T-cell (primary cell): ENCODE measurements at regions not wholly inside any gene's neighbourhood (a gene's known extent, or its start where the extent isn't known, plus 50 kb on each side); places are given as distances from the start of the nearest gene placed in this dataset.
"Not testable (repeated sequence)": the region's sequence is repeated elsewhere in the genome, so short reads cannot be mapped to it uniquely, and the experiment has no call there.

Experiments used
- ATAC-seq, 4 experiments: fragments of 200-7000 bp in 3 of 4; fragments of 150-1000 bp in 1 of 4; cut with Tn5 transposase; replicated peaks in 1 of 4; 1 replicate in 3 of 4; 2 replicates in 1 of 4; pipeline ENCODE4 v1.10.0; 2021; ENCODE audit warnings: moderate library complexity in 3 of 4, mild to moderate bottlenecking in 2 of 4, moderate number of reproducible peaks in 1 of 4
- CTCF ChIA-PET, 2 donors: fragments of 300-600 bp; sonication (Branson Sonifier 250); formaldehyde crosslinking; loops; one replicate each; lab custom pipeline; 2022; ENCODE audit warnings: antibody characterized with exemption in 2 of 2; lab: Charles Lee
- POLR2A ChIA-PET, 2 donors: fragments of 300-600 bp; sonication (Branson Sonifier 250); formaldehyde crosslinking; loops; one replicate each; lab custom pipeline; 2022; ENCODE audit warnings: antibody characterized with exemption in 2 of 2; lab: Charles Lee
- DNase-seq, 35 experiments: peaks; one replicate each; pipeline versions ENCODE4 v3.0.0 to v3.0.0-alpha.2; 2013 to 2023
- H3K27ac ChIP-seq: one replicate; pipeline ENCODE4 v1.5.1; 2013; ENCODE audit warnings: low read length
- H3K27me3 ChIP-seq, 2 experiments: replicated peaks in 1 of 2; 1 replicate in 1 of 2; 2 replicates in 1 of 2; pipeline versions ENCODE4 v1.6.1 to v1.7.0; 2013; ENCODE audit warnings: low read length in 1 of 2, mixed read lengths in 1 of 2; ENCODE audit not compliant: control insufficient read depth in 2 of 2, insufficient read depth in 2 of 2; ENCODE audit errors: extremely low read depth in 1 of 2
- H3K36me3 ChIP-seq, 2 donors: 1 replicate in 1 of 2; 2 replicates in 1 of 2; pipeline versions ENCODE4 v1.6.1 to v1.7.0; 2013; ENCODE audit warnings: low read length in 1 of 2; ENCODE audit not compliant: control insufficient read depth in 2 of 2, insufficient read depth in 1 of 2; ENCODE audit errors: extremely low read depth in 1 of 2
- H3K4me1 ChIP-seq, 2 experiments: 1 replicate in 1 of 2; 2 replicates in 1 of 2; pipeline versions ENCODE4 v1.6.1 to v1.7.0; 2013; ENCODE audit warnings: low read length in 2 of 2, mixed read lengths in 1 of 2; ENCODE audit not compliant: insufficient read depth in 2 of 2, control insufficient read depth in 1 of 2; ENCODE audit errors: extremely low read depth in 1 of 2
- H3K4me3 ChIP-seq, 2 donors: 1 replicate in 1 of 2; 2 replicates in 1 of 2; pipeline versions ENCODE4 v1.5.1 to v1.7.0; 2013; ENCODE audit warnings: mild to moderate bottlenecking in 2 of 2, low read length in 1 of 2, moderate library complexity in 1 of 2; ENCODE audit not compliant: control insufficient read depth in 1 of 2; ENCODE audit errors: extremely low read depth in 1 of 2
- H3K9me3 ChIP-seq: 2 replicates; pipeline ENCODE4 v1.7.0; 2013
- H3K27ac Mint-ChIP-seq, 2 donors: one replicate each; pipeline ENCODE4 v1.8.0; 2020 to 2021; ENCODE audit warnings: mild to moderate bottlenecking in 2 of 2, mixed read lengths in 2 of 2
- H3K27me3 Mint-ChIP-seq, 2 donors: one replicate each; pipeline ENCODE4 v1.8.0; 2021 to 2022; ENCODE audit warnings: mixed read lengths in 2 of 2
- H3K36me3 Mint-ChIP-seq: one replicate; pipeline ENCODE4 v1.8.0; 2021; ENCODE audit warnings: mixed read lengths
- H3K4me1 Mint-ChIP-seq, 3 donors: one replicate each; pipeline ENCODE4 v1.8.0; 2020 to 2022; ENCODE audit warnings: mixed read lengths in 3 of 3, mild to moderate bottlenecking in 1 of 3
- H3K4me3 Mint-ChIP-seq, 3 donors: one replicate each; pipeline ENCODE4 v1.8.0; 2020 to 2022; ENCODE audit warnings: mild to moderate bottlenecking in 3 of 3, mixed read lengths in 3 of 3, moderate library complexity in 3 of 3
- H3K9me3 Mint-ChIP-seq, 3 donors: one replicate each; pipeline ENCODE4 v1.8.0; 2020 to 2022; ENCODE audit warnings: mixed read lengths in 3 of 3
- WGBS: methylation state at CpG from one replicate; pipeline ENCODE4 v1.1.5; 2013; ENCODE audit warnings: missing lambda C conversion rate; ENCODE audit not compliant: insufficient coverage; 5-methylcytosine and 5-hydroxymethylcytosine counted together

DNA sequence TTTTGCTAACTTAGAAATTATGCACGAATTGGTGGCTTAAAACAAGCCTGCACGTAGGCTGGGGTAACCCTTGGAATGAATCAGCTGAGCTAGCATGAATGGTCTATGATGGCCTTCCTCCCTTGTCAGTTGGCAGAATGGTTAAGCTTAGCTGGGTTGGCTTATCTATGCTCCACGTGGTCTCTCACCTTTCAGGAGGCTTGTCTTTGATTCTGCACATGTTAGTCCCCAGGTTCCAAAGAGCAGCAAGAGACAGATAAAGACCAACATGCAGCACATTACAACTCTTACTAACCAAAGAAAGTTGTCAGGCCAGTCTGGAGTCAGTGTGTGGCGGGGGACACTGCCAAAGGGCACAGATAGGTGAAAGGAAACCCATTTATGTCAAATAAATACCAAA lies 700.9 kb upstream of the SYT4 start:
- H3K9me3 Mint-ChIP-seq: peaks cover 6 to 29% (median 15%) of the 10 kb centered on the region in 3 donors
- H3K4me1 ChIP-seq: no peaks in the 10 kb centered on the region
- CTCF ChIA-PET: no interaction called here
- WGBS: 76% methylated on average over 2 of the region's 4 CpGs
- ATAC-seq: no peak
- no peaks in the 10 kb centered on the region for H3K9me3 ChIP-seq
- H3K4me3 ChIP-seq: no peak overlapping the region
- no peaks in the 10 kb centered on the region for H3K27me3 Mint-ChIP-seq
- no peak overlapping the region for H3K27ac ChIP-seq
- POLR2A ChIA-PET: no interaction called here
- H3K36me3 ChIP-seq: no peaks in the 10 kb centered on the region
- no peak for DNase-seq
- no peaks in the 10 kb centered on the region for H3K4me1 Mint-ChIP-seq
- H3K27ac Mint-ChIP-seq: no peak overlapping the region
- H3K36me3 Mint-ChIP-seq: no peaks in the 10 kb centered on the region
- H3K27me3 ChIP-seq: no peaks in the 10 kb centered on the region
- H3K4me3 Mint-ChIP-seq: no peak overlapping the region

DNA sequence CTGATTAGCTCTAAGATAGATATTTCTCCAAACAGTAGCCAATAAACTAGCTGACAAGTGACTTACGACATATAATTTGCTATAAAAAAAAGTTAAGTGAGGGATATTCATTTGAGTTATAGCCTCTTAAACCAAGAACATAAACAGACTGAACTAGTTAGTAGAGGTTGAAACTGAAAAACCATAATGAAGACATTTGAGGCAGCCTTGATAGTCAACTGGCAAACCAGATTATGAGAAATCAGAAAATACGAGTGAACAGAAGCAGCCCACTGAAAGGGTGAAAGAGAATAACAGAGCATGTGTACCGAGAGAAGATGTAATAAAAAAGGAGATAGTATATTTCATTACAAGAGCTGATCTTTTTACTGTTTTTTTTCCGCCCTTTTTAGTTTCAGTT lies 698.1 kb upstream of the SETBP1 start:
- no peak overlapping the region for H3K27ac Mint-ChIP-seq
- H3K27ac ChIP-seq: no peak overlapping the region
- POLR2A ChIA-PET: interaction anchor here in 1 of 2 donors (0.6 kb wide), 1 partner anchor 385 kb away, joined by 3 read pairs; no protein-coding TSS in a partner anchor
- peaks cover 27 to 43% (median 32%) of the 10 kb centered on the region in 3 donors for H3K9me3 Mint-ChIP-seq
- no peaks in the 10 kb centered on the region for H3K36me3 Mint-ChIP-seq
- no peak overlapping the region for H3K4me3 ChIP-seq
- no peaks in the 10 kb centered on the region for H3K9me3 ChIP-seq
- WGBS: 75% methylated on average over 1 of the region's 4 CpGs
- H3K36me3 ChIP-seq: no peaks in the 10 kb centered on the region
- no peaks in the 10 kb centered on the region for H3K27me3 Mint-ChIP-seq
- ATAC-seq (no peak), DNase-seq (no peak)
- CTCF ChIA-PET: no interaction called here
- H3K4me1 Mint-ChIP-seq: no peaks in the 10 kb centered on the region
- no peaks in the 10 kb centered on the region for H3K27me3 ChIP-seq
- no peak overlapping the region for H3K4me3 Mint-ChIP-seq
- H3K4me1 ChIP-seq: no peaks in the 10 kb centered on the region

DNA sequence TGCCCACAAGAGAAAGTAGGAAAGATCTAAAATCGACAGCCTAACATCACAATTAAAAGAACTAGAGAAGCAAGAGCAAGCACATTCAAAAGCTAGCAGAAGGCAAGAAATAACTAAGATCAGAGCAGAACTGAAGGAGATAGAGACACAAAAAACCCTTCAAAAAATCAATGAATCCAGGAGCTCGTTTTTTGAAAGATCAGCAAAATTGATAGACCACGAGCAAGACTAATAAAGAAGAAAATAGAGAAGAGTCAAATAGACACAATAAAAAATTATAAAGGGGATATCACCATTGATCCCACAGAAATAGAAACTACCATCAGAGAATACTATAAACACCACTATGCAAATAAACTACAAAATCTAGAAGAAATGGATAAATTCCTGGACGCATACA lies 693.6 kb upstream of the SETBP1 start:
- H3K4me3 Mint-ChIP-seq, POLR2A ChIA-PET, H3K27me3 Mint-ChIP-seq, CTCF ChIA-PET, DNase-seq, H3K27me3 ChIP-seq, H3K4me1 ChIP-seq, H3K36me3 ChIP-seq, H3K36me3 Mint-ChIP-seq, H3K4me1 Mint-ChIP-seq, ATAC-seq, H3K27ac ChIP-seq, H3K4me3 ChIP-seq, H3K27ac Mint-ChIP-seq, H3K9me3 ChIP-seq: not testable (repeated sequence)
- H3K9me3 Mint-ChIP-seq: peaks cover 33 to 41% (median 36%) of the 10 kb centered on the region in 3 donors
- WGBS: 67% methylated on average over 1 of the region's 4 CpGs

DNA sequence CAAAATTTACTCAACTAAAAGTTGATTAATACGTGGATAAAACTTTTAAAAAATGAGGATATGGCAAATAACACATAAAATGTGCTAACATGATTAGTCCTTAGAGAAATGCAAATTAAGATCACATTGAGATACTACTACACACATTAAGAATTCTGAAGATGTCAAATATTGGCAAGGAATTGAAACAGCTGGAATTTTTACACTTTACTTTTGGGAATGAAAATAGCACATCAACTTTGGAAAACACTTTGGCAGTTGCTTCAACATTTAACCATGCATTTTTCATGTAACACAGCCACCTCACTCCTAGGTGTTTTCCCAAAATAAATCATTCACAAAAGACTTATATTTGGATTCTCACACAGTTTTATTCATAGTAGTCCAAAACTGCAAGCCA lies 687.9 kb upstream of the SETBP1 start:
- H3K36me3 Mint-ChIP-seq: no peaks in the 10 kb centered on the region
- H3K4me3 Mint-ChIP-seq: no peak overlapping the region
- Histone ChIP-seq H3K27ac (no peak overlapping the region), H3K27me3 (no peaks in the 10 kb centered on the region), H3K4me1 (no peaks in the 10 kb centered on the region), H3K36me3 (no peaks in the 10 kb centered on the region), H3K9me3 (no peaks in the 10 kb centered on the region), H3K4me3 (no peak overlapping the region)
- H3K27me3 Mint-ChIP-seq: no peaks in the 10 kb centered on the region
- ATAC-seq (no peak), DNase-seq (no peak)
- ChIA-PET CTCF (no interaction called here), POLR2A (no interaction called here)
- peaks cover 6 to 23% (median 16%) of the 10 kb centered on the region in 3 donors for H3K9me3 Mint-ChIP-seq
- H3K27ac Mint-ChIP-seq: no peak overlapping the region
- H3K4me1 Mint-ChIP-seq: no peaks in the 10 kb centered on the region
- no CpG with 5 or more reads among the region's 1 CpG for WGBS

DNA sequence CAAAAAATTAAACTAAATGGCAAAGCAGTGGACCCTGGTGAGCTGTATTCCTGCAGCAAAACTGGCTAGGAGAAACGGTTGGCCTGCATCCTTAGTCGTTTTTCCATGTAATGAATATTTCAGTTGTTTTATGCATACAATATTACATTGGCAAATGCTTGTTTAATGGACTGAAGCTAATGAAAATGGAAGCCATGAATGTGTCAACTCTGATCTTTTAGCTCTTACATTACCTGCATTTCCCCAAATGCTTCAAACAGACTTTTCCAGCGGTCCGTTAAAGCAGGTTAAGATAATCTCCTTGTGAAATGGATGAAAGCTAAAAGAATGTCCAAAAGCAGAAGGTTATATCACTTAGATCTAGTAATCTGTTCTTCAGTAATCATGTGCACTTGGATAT lies 686.3 kb upstream of the SETBP1 start:
- no peak overlapping the region for H3K27ac Mint-ChIP-seq

DNA sequence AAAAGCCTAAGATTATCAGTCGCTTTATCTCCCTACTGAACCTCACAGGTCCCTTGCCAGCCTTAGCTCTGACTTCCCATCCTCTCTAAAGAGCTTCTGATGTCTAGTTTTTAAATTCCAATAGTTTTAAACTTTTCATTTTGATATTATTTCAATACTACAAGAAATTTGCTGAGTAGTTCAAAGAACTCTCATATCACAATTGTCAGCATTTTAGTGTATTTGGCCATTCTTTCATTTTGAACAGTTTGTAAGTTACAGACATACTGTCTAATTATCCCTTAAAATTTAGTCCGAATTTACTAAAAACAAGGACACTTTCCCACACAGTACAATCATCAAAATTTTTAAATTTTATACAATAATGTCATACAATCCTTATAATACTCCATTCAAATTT lies 666.8 kb upstream of the SETBP1 start:
- H3K36me3 Mint-ChIP-seq: no peaks in the 10 kb centered on the region
- no peaks in the 10 kb centered on the region for H3K27me3 Mint-ChIP-seq
- peaks cover under 1 to 14% (median 2%) of the 10 kb centered on the region in 3 donors for H3K9me3 Mint-ChIP-seq
- no peak for DNase-seq
- no peaks in the 10 kb centered on the region for H3K9me3 ChIP-seq
- no peak overlapping the region for H3K4me3 ChIP-seq
- ATAC-seq: no peak
- H3K27ac ChIP-seq: no peak overlapping the region
- no CpG with 5 or more reads among the region's 2 CpGs for WGBS
- H3K27me3 ChIP-seq: no peaks in the 10 kb centered on the region
- no peak overlapping the region for H3K27ac Mint-ChIP-seq
- POLR2A ChIA-PET: no interaction called here
- H3K36me3 ChIP-seq: no peaks in the 10 kb centered on the region
- no peaks in the 10 kb centered on the region for H3K4me1 ChIP-seq
- no peak overlapping the region for H3K4me3 Mint-ChIP-seq
- no peaks in the 10 kb centered on the region for H3K4me1 Mint-ChIP-seq
- CTCF ChIA-PET: interaction anchor here in 1 of 2 donors (0.5 kb wide), 1 partner anchor 471 kb away, joined by 3 read pairs; no protein-coding TSS in a partner anchor

More for the DNA sequence above, 686.3 kb upstream of the SETBP1 start:
- H3K9me3 Mint-ChIP-seq: peaks cover 6 to 19% (median 13%) of the 10 kb centered on the region in 3 donors
- Histone ChIP-seq H3K4me1 (no peaks in the 10 kb centered on the region), H3K36me3 (no peaks in the 10 kb centered on the region), H3K4me3 (no peak overlapping the region), H3K9me3 (no peaks in the 10 kb centered on the region), H3K27me3 (no peaks in the 10 kb centered on the region), H3K27ac (no peak overlapping the region)
- CTCF ChIA-PET: no interaction called here
- H3K4me3 Mint-ChIP-seq: no peak overlapping the region
- H3K36me3 Mint-ChIP-seq: no peaks in the 10 kb centered on the region
- no peaks in the 10 kb centered on the region for H3K4me1 Mint-ChIP-seq
- H3K27me3 Mint-ChIP-seq: no peaks in the 10 kb centered on the region
- ATAC-seq: no peak
- WGBS: no CpG with 5 or more reads among the region's 4 CpGs
- POLR2A ChIA-PET: no interaction called here
- no peak for DNase-seq

DNA sequence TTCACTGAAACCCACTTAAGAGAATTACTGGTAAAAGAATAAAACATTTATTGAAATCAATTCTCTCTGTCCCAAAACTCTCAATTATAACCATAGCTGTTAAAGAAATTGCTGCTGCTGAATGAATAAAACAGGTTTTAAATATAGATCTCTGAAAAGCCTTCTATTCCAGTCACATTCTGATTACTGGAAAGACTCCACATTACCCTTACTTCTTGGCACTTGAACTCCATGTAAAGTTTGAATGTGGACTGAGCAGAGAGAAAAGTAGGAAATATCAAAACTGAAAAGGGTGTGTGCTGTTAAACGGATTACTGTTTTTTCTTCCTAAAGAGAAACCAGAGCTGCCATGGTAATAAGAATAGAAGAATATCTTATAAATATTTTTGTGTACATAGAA lies 655.3 kb upstream of the SETBP1 start:
- DNase-seq (no peak), ATAC-seq (no peak)
- Mint-ChIP-seq H3K9me3 (peaks cover 0 to 6% (median 3%) of the 10 kb centered on the region in 3 donors), H3K36me3 (no peaks in the 10 kb centered on the region), H3K27ac (no peak overlapping the region), H3K27me3 (no peaks in the 10 kb centered on the region), H3K4me3 (no peak overlapping the region), H3K4me1 (no peaks in the 10 kb centered on the region)
- Histone ChIP-seq H3K9me3 (no peaks in the 10 kb centered on the region), H3K27ac (no peak overlapping the region), H3K27me3 (no peaks in the 10 kb centered on the region), H3K4me1 (no peaks in the 10 kb centered on the region), H3K4me3 (no peak overlapping the region), H3K36me3 (no peaks in the 10 kb centered on the region)
- ChIA-PET CTCF (no interaction called here), POLR2A (no interaction called here)
- WGBS: no CpG with 5 or more reads among the region's 1 CpG
